D721Med (cell line): ENCODE measurements at regions not wholly inside any gene's neighbourhood (a gene's known extent, or its start where the extent isn't known, plus 50 kb on each side); places are given as distances from the start of the nearest gene placed in this dataset.

Source experiments
- DNase-seq: peaks from one replicate; pipeline ENCODE4 v3.0.0; 2011; ENCODE audit warnings: low spot score; ENCODE audit not compliant: insufficient read length
- FAIRE-seq: peaks from 2 replicates; lab custom pipeline; 2011; peaks lifted over from hg19 to GRCh38; lab: Jason Lieb, UNC
- CTCF ChIP-seq: IDR thresholded peaks from 2 replicates; pipeline ENCODE4 v1.5.1; 2012; ENCODE audit warnings: mild to moderate bottlenecking, control low read depth; ENCODE audit not compliant: insufficient read depth; ENCODE audit errors: missing control alignments

GRCh38 chr10:83957168-83957947 lies 182.0 kb upstream of the GHITM start:
- FAIRE-seq, result no peak

DNA sequence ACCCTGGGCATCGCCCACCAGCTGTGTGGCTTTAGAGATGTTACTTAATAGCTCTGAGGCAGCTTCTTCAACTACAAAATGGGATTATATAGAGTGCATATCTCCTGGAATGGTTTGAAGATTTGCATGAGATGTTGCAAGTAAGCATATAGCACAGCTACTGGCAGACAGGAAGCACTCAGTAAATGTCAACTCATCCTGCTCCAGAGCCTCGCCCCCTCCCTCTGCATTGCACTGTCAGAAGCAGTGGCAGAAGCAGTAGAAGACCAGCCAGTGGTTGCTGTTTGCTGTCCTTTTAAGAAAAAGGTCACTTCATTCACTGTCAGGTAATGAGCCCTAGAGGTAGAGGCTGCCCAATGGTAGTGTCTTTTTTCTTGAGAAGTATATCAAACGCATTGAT lies 180.0 kb upstream of the GHITM start:
- DNase-seq, result no peak
- no peak for TF ChIP-seq CTCF
- FAIRE-seq, result no peak

More at GRCh38 chr10:83957168-83957947, 182.0 kb upstream of the GHITM start:
- no peak for TF ChIP-seq CTCF
- no peak for DNase-seq

DNA sequence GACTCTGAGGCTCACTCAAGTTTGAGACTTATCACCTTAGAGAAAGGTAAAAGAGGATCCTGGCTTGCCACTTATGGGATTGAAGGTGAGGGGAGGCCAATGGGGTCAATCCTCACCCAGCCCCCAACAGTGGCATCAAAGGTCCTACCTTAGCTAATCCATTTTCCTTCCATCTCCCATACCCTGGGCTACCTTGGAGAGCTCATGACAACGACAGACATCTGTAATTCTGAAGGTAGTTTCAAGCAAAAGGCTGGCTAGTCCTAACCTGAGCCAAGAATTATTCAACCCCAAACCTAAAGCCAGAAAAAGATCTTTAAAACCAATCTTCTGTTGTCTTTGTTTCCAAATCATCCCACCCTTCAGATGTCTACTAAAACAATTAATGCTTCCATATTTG lies 179.2 kb upstream of the GHITM start:
- no peak for DNase-seq
- no peak for FAIRE-seq

DNA sequence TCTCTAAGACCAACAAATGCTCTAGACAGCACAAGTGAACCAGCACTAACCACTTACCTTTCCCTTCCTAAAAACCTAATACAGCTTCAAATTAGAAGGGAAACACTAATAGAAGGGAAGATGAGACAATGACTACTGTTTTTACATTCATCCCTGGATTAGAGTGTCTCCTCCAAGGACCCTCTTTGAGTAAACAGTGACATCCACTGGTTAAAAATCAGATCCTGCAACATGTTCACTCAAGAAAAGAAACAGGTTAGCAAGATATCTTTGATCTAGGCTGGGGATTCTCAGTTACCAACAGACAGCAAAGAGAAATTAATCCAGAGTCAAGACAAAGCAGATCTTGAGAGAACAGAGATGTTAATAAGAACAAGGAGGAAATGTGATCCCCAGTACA lies 177.7 kb upstream of the GHITM start:
- FAIRE-seq (no peak), DNase-seq (no peak)
- TF ChIP-seq CTCF, result peak; percentile 72

More for the DNA sequence above, 179.2 kb upstream of the GHITM start:
- TF ChIP-seq CTCF, result no peak

DNA sequence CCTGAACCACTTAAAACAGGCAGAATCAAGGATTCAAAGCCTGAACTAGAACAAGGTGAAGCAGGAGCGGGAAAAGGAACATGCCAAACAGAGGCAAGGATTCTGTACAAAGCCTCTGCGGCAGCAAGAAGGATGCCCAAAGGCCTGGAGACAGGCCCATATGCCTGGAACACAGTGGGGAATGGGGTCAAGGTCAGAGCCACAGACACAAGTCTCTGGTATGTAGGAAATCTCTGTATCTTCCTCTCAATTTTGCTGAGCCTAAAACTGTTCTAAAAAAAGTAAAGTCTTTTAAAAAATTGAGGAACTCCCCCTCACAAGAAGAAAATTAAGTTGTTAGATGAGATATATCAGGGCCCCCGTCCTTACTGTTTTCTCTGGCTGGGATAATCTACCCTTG lies 175.9 kb upstream of the GHITM start:
- no peak for TF ChIP-seq CTCF
- FAIRE-seq, result no peak
- DNase-seq, result no peak

DNA sequence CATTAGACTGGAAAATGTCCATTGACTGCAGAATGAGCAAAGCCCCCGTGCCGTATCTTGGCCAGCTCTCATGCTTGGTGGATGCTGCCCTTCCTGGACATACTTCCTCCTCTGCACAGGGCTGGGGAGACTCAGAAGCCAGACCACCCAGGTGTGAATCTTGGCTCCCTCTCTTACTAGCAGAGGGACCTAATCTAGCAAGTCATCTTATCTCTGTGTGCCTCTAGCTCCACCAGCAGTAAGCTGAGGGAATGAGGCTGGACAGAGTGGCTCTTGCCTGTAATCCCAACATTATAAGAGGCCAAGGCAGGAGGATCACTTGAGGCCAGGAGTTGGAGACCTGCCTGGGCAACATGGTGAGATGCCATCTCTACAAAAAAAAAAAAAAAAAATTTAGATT lies 173.8 kb upstream of the GHITM start:
- no peak for DNase-seq
- peak; percentile 15 for TF ChIP-seq CTCF
- FAIRE-seq, result no peak

GRCh38 chr10:83968052-83968451 lies 171.3 kb upstream of the GHITM start:
- no peak for DNase-seq
- TF ChIP-seq CTCF, result no peak
- no peak for FAIRE-seq
